ENCODE measurements at regions not wholly inside any gene's neighbourhood (a gene's known extent, or its start where the extent isn't known, plus 50 kb on each side); places are given as distances from the start of the nearest gene placed in this dataset.

GRCh38 chr1:43009274-43009673 lies 50.6 kb upstream of the SLC2A1 start:
- no peak for TF ChIP-seq EZH2phosphoT487 (IDR thresholded peaks at IDR 0.05; ENCODE audit: low read depth, severe bottlenecking, unreplicated experiment)
- no peak for TF ChIP-seq CTCF (IDR thresholded peaks at IDR 0.05; ENCODE audit: poor library complexity)
- no peak for TF ChIP-seq EZH2 (IDR thresholded peaks at IDR 0.05; ENCODE audit: borderline replicate concordance)
